K562 (cell line): ENCODE measurements at regions not wholly inside any gene's neighbourhood (a gene's known extent, or its start where the extent isn't known, plus 50 kb on each side); places are given as distances from the start of the nearest gene placed in this dataset.

Experiments
- CHD2 ChIP-seq: IDR thresholded peaks from 2 replicates; pipeline ENCODE4 v1.6.1; 2011; ENCODE audit warnings: low read depth, low read length
- CTCF ChIP-seq, 3 experiments: IDR thresholded peaks in 2 of 3; conservative IDR thresholded peaks in 1 of 3; 2 replicates each; pipeline ENCODE4 v1.5.1; 2011 to 2012; ENCODE audit warnings: low read length in 3 of 3, mild to moderate bottlenecking in 3 of 3, control low read depth in 2 of 3, improper control_type of control experiment in 1 of 3, inconsistent platforms in 1 of 3, low read depth in 1 of 3, mixed read lengths in 1 of 3, moderate library complexity in 1 of 3; ENCODE audit not compliant: insufficient read depth in 2 of 3
- E2F4 ChIP-seq: sonication (generic); formaldehyde crosslinking; IDR thresholded peaks from 2 replicates; pipeline ENCODE4 v1.8.0; 2022; ENCODE audit warnings: mild to moderate bottlenecking, low read depth, missing genetic modification reagents
- EZH2 ChIP-seq: IDR thresholded peaks from 2 replicates; pipeline ENCODE4 v1.6.1; 2012; ENCODE audit warnings: low read depth, mild to moderate bottlenecking, inconsistent platforms, low read length, borderline replicate concordance
- NRF1 ChIP-seq, 2 experiments: fragments of 450-650 bp; IDR thresholded peaks in 1 of 2; conservative IDR thresholded peaks in 1 of 2; 2 replicates each; pipeline ENCODE4 v1.6.1; 2014; ENCODE audit warnings: mild to moderate bottlenecking in 2 of 2
- SP1 ChIP-seq: sonication (generic); formaldehyde crosslinking; IDR thresholded peaks from 2 replicates; pipeline ENCODE4 v1.8.1; 2022; ENCODE audit warnings: mild to moderate bottlenecking, missing genetic modification reagents
- USF2 ChIP-seq: sonication (generic); formaldehyde crosslinking; IDR thresholded peaks from 2 replicates; pipeline ENCODE4 v1.5.0; 2020; ENCODE audit warnings: missing genetic modification reagents
- YY1 ChIP-seq, 3 experiments: IDR thresholded peaks; 2 replicates each; pipeline ENCODE4 v1.6.1; 2011; ENCODE audit warnings: low read length in 2 of 3, mild to moderate bottlenecking in 2 of 3, moderate library complexity in 2 of 3, borderline replicate concordance in 1 of 3, control low read depth in 1 of 3, low read depth in 1 of 3; ENCODE audit not compliant: insufficient read depth in 3 of 3, insufficient replicate concordance in 2 of 3, control insufficient read depth in 1 of 3, insufficient read length in 1 of 3; ENCODE audit errors: extremely low read depth in 1 of 3
- ZBTB49 ChIP-seq: sonication (generic); formaldehyde crosslinking; IDR thresholded peaks from 2 replicates; pipeline ENCODE4 v1.8.0; 2022; ENCODE audit warnings: missing genetic modification reagents, mild to moderate bottlenecking, borderline replicate concordance
- ZNF696 ChIP-seq: fragments of 250-450 bp; sonication (Bioruptor Pico); conservative IDR thresholded peaks from 2 replicates; pipeline ENCODE4 v1.4.0; 2020; ENCODE audit warnings: mild to moderate bottlenecking, moderate library complexity

GRCh38 chr3:71874618-71875017, 89.7 kb upstream of the PROK2 start:
- TF ChIP-seq CTCF (IDR thresholded peaks at IDR 0.05 in 2 of 3, conservative IDR thresholded peaks at IDR 0.05 in 1 of 3; ENCODE audit: insufficient read depth in 2 of 3, low read depth in 1 of 3, low read length in 3 of 3) (no peak), NRF1 (conservative IDR thresholded peaks at IDR 0.05 in 1 of 2, IDR thresholded peaks at IDR 0.05 in 1 of 2) (no peak), ZBTB49 (CRISPR knock-in tag) (no peak), SP1 (CRISPR knock-in tag) (no peak), ZNF696 (no peak), CHD2 (no peak), E2F4 (CRISPR knock-in tag) (no peak), YY1 (IDR thresholded peaks at IDR 0.05; ENCODE audit: borderline replicate concordance in 1 of 3, control insufficient read depth in 1 of 3, extremely low read depth in 1 of 3, insufficient read depth in 3 of 3, insufficient read length in 1 of 3, insufficient replicate concordance in 2 of 3, low read depth in 1 of 3, low read length in 2 of 3) (no peak), USF2 (CRISPR knock-in tag) (no peak), EZH2 (no peak)
